ENCODE measurements at regions not wholly inside any gene's neighbourhood (a gene's known extent, or its start where the extent isn't known, plus 50 kb on each side); places are given as distances from the start of the nearest gene placed in this dataset.
"Not testable (repeated sequence)": the region's sequence is repeated elsewhere in the genome, so short reads cannot be mapped to it uniquely, and the experiment has no call there.

GRCh38 chr12:124674937-124675336 lies 107.5 kb upstream of the NCOR2 start:
- DNase-seq (ENCODE audit: low read depth in 2 of 2), result no peak

GRCh38 chr12:124673801-124674617 lies 106.6 kb upstream of the NCOR2 start:
- no peak for DNase-seq (ENCODE audit: low read depth in 2 of 2)

GRCh38 chr12:124669271-124669721 lies 101.9 kb upstream of the NCOR2 start:
- not testable (repeated sequence) for DNase-seq (ENCODE audit: low read depth in 2 of 2)

- no peak for DNase-seq (ENCODE audit: low read depth in 2 of 2)
These were observed 101.2 kb upstream of the NCOR2 start for GRCh38 chr12:124668602-124669001.

GRCh38 chr12:124667506-124668326 lies 100.3 kb upstream of the NCOR2 start:
- DNase-seq (ENCODE audit: low read depth in 2 of 2), result no peak

- no peak for DNase-seq (ENCODE audit: low read depth in 2 of 2)
These were observed 99.4 kb upstream of the NCOR2 start for GRCh38 chr12:124666722-124667259.

- no peak for DNase-seq (ENCODE audit: low read depth in 2 of 2)
These were observed 98.1 kb upstream of the NCOR2 start for GRCh38 chr12:124665511-124665910.

GRCh38 chr12:124664395-124665111 lies 97.1 kb upstream of the NCOR2 start:
- DNase-seq (ENCODE audit: low read depth in 2 of 2), result no peak

GRCh38 chr12:124663771-124664366 lies 96.5 kb upstream of the NCOR2 start:
- no peak for DNase-seq (ENCODE audit: low read depth in 2 of 2)

GRCh38 chr12:124663206-124663605 lies 95.8 kb upstream of the NCOR2 start:
- DNase-seq (ENCODE audit: low read depth in 2 of 2), result no peak

GRCh38 chr12:124661341-124661740 lies 93.9 kb upstream of the NCOR2 start:
- no peak for DNase-seq (ENCODE audit: low read depth in 2 of 2)

- DNase-seq (ENCODE audit: low read depth in 2 of 2), result no peak
These were observed 93.4 kb upstream of the NCOR2 start for GRCh38 chr12:124660851-124661250.

- DNase-seq (ENCODE audit: low read depth in 2 of 2), result no peak
These were observed 91.5 kb upstream of the NCOR2 start for GRCh38 chr12:124658806-124659402.

- no peak for DNase-seq (ENCODE audit: low read depth in 2 of 2)
These were observed 90.9 kb upstream of the NCOR2 start for GRCh38 chr12:124658302-124658701.

- no peak for DNase-seq (ENCODE audit: low read depth in 2 of 2)
These were observed 89.6 kb upstream of the NCOR2 start for GRCh38 chr12:124656947-124657434.

- no peak for DNase-seq (ENCODE audit: low read depth in 2 of 2)
These were observed 88.5 kb upstream of the NCOR2 start for GRCh38 chr12:124655698-124656516.

GRCh38 chr12:124655048-124655697 lies 87.8 kb upstream of the NCOR2 start:
- DNase-seq (ENCODE audit: low read depth in 2 of 2), result no peak

- no peak for DNase-seq (ENCODE audit: low read depth in 2 of 2)
These were observed 87.2 kb upstream of the NCOR2 start for GRCh38 chr12:124654666-124655047.

GRCh38 chr12:124653169-124653931 lies 85.9 kb upstream of the NCOR2 start:
- no peak for DNase-seq (ENCODE audit: low read depth in 2 of 2)

All from stimulated activated CD8-positive, alpha-beta memory T cell treated with anti-CD3 and anti-CD28 coated beads, Interleukin-7, amount 100 ng/mL, for 4 hours (primary cell).